Heart right ventricle (tissue), 16 donors: ENCODE measurements at regions not wholly inside any gene's neighbourhood (a gene's known extent, or its start where the extent isn't known, plus 50 kb on each side); places are given as distances from the start of the nearest gene placed in this dataset.

Experiments used
- ATAC-seq, 8 donors: fragments of 200-7000 bp; cut with Tn5 transposase; one replicate each; pipeline ENCODE4 v1.9.1; 2020; ENCODE audit warnings: mild to moderate bottlenecking in 8 of 8, moderate library complexity in 8 of 8, moderate number of reproducible peaks in 1 of 8
- DNase-seq, 2 donors: peaks; one replicate each; pipeline ENCODE4 v3.0.0-alpha.2; 2020
- H3K27ac ChIP-seq, 10 donors: fragments of 200-600 bp; sonication (generic) in 2 of 10; one replicate each; pipeline versions ENCODE4 v1.5.0 to v1.8.0; 2020 to 2022; ENCODE audit warnings: mild to moderate bottlenecking in 3 of 10
- H3K27me3 ChIP-seq, 7 donors: fragments of 200-600 bp; one replicate each; pipeline ENCODE4 v1.8.0; 2021 to 2022; ENCODE audit warnings: mild to moderate bottlenecking in 2 of 7
- H3K36me3 ChIP-seq, 9 donors: fragments of 200-600 bp; sonication (generic) in 1 of 9; one replicate each; pipeline versions ENCODE4 v1.5.0 to v1.8.0; 2020 to 2022; ENCODE audit warnings: mild to moderate bottlenecking in 2 of 9
- H3K4me1 ChIP-seq, 9 donors: fragments of 200-600 bp; sonication (generic) in 1 of 9; one replicate each; pipeline versions ENCODE4 v1.5.0 to v1.8.0; 2020 to 2022; ENCODE audit warnings: mild to moderate bottlenecking in 4 of 9
- H3K4me3 ChIP-seq, 10 donors: fragments of 200-600 bp; sonication (generic) in 2 of 10; one replicate each; pipeline versions ENCODE4 v1.5.0 to v1.8.0; 2020 to 2022; ENCODE audit warnings: mild to moderate bottlenecking in 7 of 10, moderate library complexity in 2 of 10
- H3K9me3 ChIP-seq, 11 donors: fragments of 200-600 bp in 10 of 11; sonication (generic) in 2 of 11; one replicate each; pipeline versions ENCODE4 v1.5.0 to v1.8.0; 2013 to 2022; ENCODE audit warnings: mild to moderate bottlenecking in 2 of 11, control low read depth in 1 of 11, moderate library complexity in 1 of 11
- CTCF ChIP-seq, 9 donors: fragments of 200-600 bp; sonication (generic) in 2 of 9; IDR thresholded peaks; one replicate each; pipeline versions ENCODE4 v1.5.0 to v1.8.0; 2021 to 2022; ENCODE audit warnings: antibody characterized with exemption in 9 of 9, mild to moderate bottlenecking in 5 of 9, moderate library complexity in 1 of 9
- WGBS, 2 donors: extraction: QIAGEN DNeasy Blood & Tissue Kit; methylation state at CpG; one replicate each; pipeline ENCODE4 v1.1.7; 2013; ENCODE audit warnings: inconsistent platforms in 1 of 2; 5-methylcytosine and 5-hydroxymethylcytosine counted together
- intact Hi-C, 10 donors: fragments of 100-400 bp; cut with DNase I; formaldehyde crosslinking; loops; one replicate each; pipeline versions ENCODE4 v1.11.1 to v1.14.2; 2022
- donor health status: Arrhythmogenic right ventricular cardiomyopathy.
- donor health status: ischemic (EF 13 %, LVEDD 7.1; RV severe dilation, severe dysfunction).
- donor health status: healthy with polysubstance abuse.
- donor health status: DM: no; HTN: yes; CAD: no.
- donor health status: DM: no; HTN: no; CAD: no.
- donor health status: ischemic (EF 25% LVEDD 6.9; RV normal size, moderate dysfunction).
- donor health status: ischemic (EF 25% LVEDD 5.7; RV mildly dilated, moderate dysfunction).
- donor health status: healthy.
- donor health status: DM: yes; HTN: yes; CAD: no.
- donor health status: Ischemic cardiomyopathy.
- donor health status: ischemic (EF 35%, LVEDD 5.7; RV mildly dilated, moderate dysfunction).
- donor health status: nonischemic (EF 11% LVEDD 7.7; RV severe dilation, severe dysfunction).
- donor health status: DM: yes; HTN: yes; CAD: no.
- donor health status: PGD.
- donor health status: ischemic (EF 29% LVEDD 5.4; RV normal size, mild dysfunction).
- donor health status: nonischemic (EF 23%, LVEDD 6.1; RV moderate dilation, normal function).

- ATAC-seq, result no peak
- intact Hi-C loops, result no loop called here
- no peaks in the 10 kb centered on the region for H3K36me3 ChIP-seq
These were observed 293.7 kb downstream of the BTG1 start for GRCh38 chr12:91851741-91852477.

GRCh38 chr12:91846466-91847055 lies 299.1 kb downstream of the BTG1 start:
- H3K4me1 ChIP-seq, result peaks cover 0 to 12% (median 0%) of the 10 kb centered on the region in 9 donors
- peak in 3 of 8 donors; percentile 17 to 41 (median 39) for ATAC-seq
- no peaks in the 10 kb centered on the region for H3K36me3 ChIP-seq
- 58 to 66% methylated on average over 1 of the region's 1 CpG for WGBS, 2 donors
- no peaks in the 10 kb centered on the region for H3K27me3 ChIP-seq
- H3K4me3 ChIP-seq, result no peak overlapping the region
- intact Hi-C loops, result loop anchor here in 1 of 10 donors (10.0 kb wide), 1 partner anchor 268 kb away; no protein-coding TSS in a partner anchor
- no peak for TF ChIP-seq CTCF (IDR thresholded peaks at IDR 0.05)
- H3K9me3 ChIP-seq, result peaks cover 0 to 16% (median 0%) of the 10 kb centered on the region in 11 donors
- H3K27ac ChIP-seq, result no peak overlapping the region
- DNase-seq, result no peak

More at GRCh38 chr12:91851741-91852477, 293.7 kb downstream of the BTG1 start:
- TF ChIP-seq CTCF (IDR thresholded peaks at IDR 0.05), result no peak
- Histone ChIP-seq H3K9me3 (no peaks in the 10 kb centered on the region), H3K4me1 (peaks cover 0 to 9% (median under 1%) of the 10 kb centered on the region in 9 donors), H3K27ac (no peak overlapping the region), H3K27me3 (no peaks in the 10 kb centered on the region), H3K4me3 (no peak overlapping the region)
- no peak for DNase-seq

GRCh38 chr12:91845365-91845764 lies 300.3 kb downstream of the BTG1 start:
- no peak for ATAC-seq
- Histone ChIP-seq H3K27ac (no peak overlapping the region), H3K4me1 (peaks cover 0 to 12% (median 0%) of the 10 kb centered on the region in 9 donors), H3K36me3 (no peaks in the 10 kb centered on the region), H3K4me3 (no peak overlapping the region), H3K27me3 (no peaks in the 10 kb centered on the region), H3K9me3 (peaks cover 0 to 25% (median 0%) of the 10 kb centered on the region in 11 donors)
- 90 to 94% methylated on average over 1 of the region's 1 CpG for WGBS, 2 donors
- DNase-seq, result no peak
- intact Hi-C loops, result loop anchor here in 1 of 10 donors (10.0 kb wide), 1 partner anchor 269 kb away; no protein-coding TSS in a partner anchor
- TF ChIP-seq CTCF (IDR thresholded peaks at IDR 0.05), result no peak

- no peaks in the 10 kb centered on the region for H3K36me3 ChIP-seq
- peaks cover 0 to 25% (median 0%) of the 10 kb centered on the region in 11 donors for H3K9me3 ChIP-seq
- no peak overlapping the region for H3K4me3 ChIP-seq
- no peak for TF ChIP-seq CTCF (IDR thresholded peaks at IDR 0.05)
- H3K4me1 ChIP-seq, result peaks cover 0 to 10% (median 0%) of the 10 kb centered on the region in 9 donors
- no peaks in the 10 kb centered on the region for H3K27me3 ChIP-seq
- no peak for DNase-seq
- ATAC-seq, result no peak
- intact Hi-C loops, result loop anchor here in 1 of 10 donors (10.0 kb wide), 1 partner anchor 273 kb away; no protein-coding TSS in a partner anchor
- H3K27ac ChIP-seq, result no peak overlapping the region
These were observed 303.8 kb downstream of the BTG1 start for GRCh38 chr12:91841822-91842221.
